CD4-positive, alpha-beta T cell (primary cell): ENCODE measurements at regions not wholly inside any gene's neighbourhood (a gene's known extent, or its start where the extent isn't known, plus 50 kb on each side); places are given as distances from the start of the nearest gene placed in this dataset.

Source experiments
- ATAC-seq: fragments of 200-7000 bp; cut with Tn5 transposase; one replicate; pipeline ENCODE4 v1.10.0; 2022; ENCODE audit warnings: mild to moderate bottlenecking; ENCODE audit not compliant: poor library complexity
- CTCF ChIA-PET: fragments of 350-600 bp; sonication (Branson Sonifier 250); formaldehyde crosslinking; loops from one replicate; lab custom pipeline; 2021; ENCODE audit warnings: antibody characterized with exemption, inconsistent platforms; lab: Charles Lee
- POLR2A ChIA-PET: fragments of 350-600 bp; sonication (Branson Sonifier 250); formaldehyde crosslinking; loops from one replicate; lab custom pipeline; 2021; ENCODE audit warnings: antibody characterized with exemption, inconsistent platforms; lab: Charles Lee
- DNase-seq, 14 experiments: peaks; one replicate each; pipeline ENCODE4 v3.0.0-alpha.2; 2013 to 2020; ENCODE audit warnings: mixed read lengths in 2 of 14
- H3K27ac ChIP-seq, 2 donors: one replicate each; pipeline versions ENCODE4 v1.5.1 to v1.7.0; 2013; ENCODE audit warnings: low read length in 2 of 2, low read depth in 1 of 2, mild to moderate bottlenecking in 1 of 2
- H3K27me3 ChIP-seq, 2 experiments: 1 replicate in 1 of 2; 2 replicates in 1 of 2; pipeline versions ENCODE4 v1.6.1 to v1.7.0; 2013; ENCODE audit warnings: low read length in 2 of 2, control low read depth in 1 of 2, mild to moderate bottlenecking in 1 of 2, moderate library complexity in 1 of 2; ENCODE audit not compliant: insufficient read depth in 2 of 2, control insufficient read depth in 1 of 2
- H3K36me3 ChIP-seq: one replicate; pipeline ENCODE4 v1.6.1; 2013; ENCODE audit warnings: low read length, control low read depth; ENCODE audit not compliant: insufficient read depth
- H3K4me1 ChIP-seq: one replicate; pipeline ENCODE4 v1.6.1; 2013; ENCODE audit warnings: low read length, control low read depth; ENCODE audit not compliant: insufficient read depth
- H3K4me3 ChIP-seq: one replicate; pipeline ENCODE4 v1.5.1; 2013; ENCODE audit warnings: mild to moderate bottlenecking, low read length, moderate library complexity
- H3K9me3 ChIP-seq, 2 experiments: 1 replicate in 1 of 2; 2 replicates in 1 of 2; pipeline versions ENCODE4 v1.6.1 to v1.7.0; 2013; ENCODE audit warnings: low read length in 2 of 2, mild to moderate bottlenecking in 2 of 2, control low read depth in 1 of 2, moderate library complexity in 1 of 2; ENCODE audit not compliant: control insufficient read depth in 1 of 2, insufficient read depth in 1 of 2
- H3K27ac Mint-ChIP-seq: one replicate; pipeline ENCODE4 v1.8.0; 2020; ENCODE audit warnings: mixed read lengths
- H3K27me3 Mint-ChIP-seq: one replicate; pipeline ENCODE4 v1.8.0; 2021; ENCODE audit warnings: mixed read lengths
- H3K36me3 Mint-ChIP-seq: one replicate; pipeline ENCODE4 v1.8.0; 2021; ENCODE audit warnings: low read depth, mixed read lengths
- H3K4me1 Mint-ChIP-seq: one replicate; pipeline ENCODE4 v1.8.0; 2021; ENCODE audit warnings: low read depth, mixed read lengths
- H3K4me3 Mint-ChIP-seq: one replicate; pipeline ENCODE4 v1.8.0; 2020; ENCODE audit warnings: mild to moderate bottlenecking, mixed read lengths
- H3K9me3 Mint-ChIP-seq: one replicate; pipeline ENCODE4 v1.8.0; 2020; ENCODE audit warnings: mixed read lengths
- CTCF ChIP-seq: fragments of 200-600 bp; IDR thresholded peaks from one replicate; pipeline ENCODE4 v1.8.0; 2022; ENCODE audit warnings: antibody characterized with exemption, mild to moderate bottlenecking
- intact Hi-C, 2 experiments: fragments of 100-400 bp; cut with DNase I in 1 of 2; cut with micrococcal nuclease in 1 of 2; formaldehyde crosslinking; loops; one replicate each; pipeline versions ENCODE4 v1.15.1 to v1.9.0; 2023 to 2025; cut with DNase I, micrococcal nuclease

DNA sequence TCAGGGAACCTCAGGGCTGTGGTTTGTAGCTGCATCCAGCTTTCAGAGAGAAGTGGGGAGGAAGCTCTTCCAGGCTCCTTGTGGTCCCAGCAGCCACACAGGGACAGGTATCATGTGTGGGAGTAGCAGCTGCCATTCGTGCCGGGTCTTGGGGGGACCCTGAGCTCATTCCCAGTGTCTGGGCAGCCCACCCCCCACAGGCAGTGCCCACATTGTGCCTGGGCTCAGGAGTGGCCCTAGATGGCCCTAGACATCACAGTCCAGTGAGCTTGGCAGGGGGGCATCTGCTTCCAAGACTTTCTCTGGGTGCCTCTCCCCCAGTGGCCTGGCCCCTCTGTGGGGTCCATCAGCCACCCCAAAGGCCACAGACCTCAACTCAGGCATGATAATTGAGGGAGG lies 619.7 kb downstream of the BRD1 start:
- Histone ChIP-seq H3K9me3 (peaks cover 0 to 21% of the 10 kb centered on the region in 2 experiments), H3K4me3 (no peak overlapping the region), H3K4me1 (no peaks in the 10 kb centered on the region), H3K27ac (no peak overlapping the region), H3K27me3 (no peaks in the 10 kb centered on the region), H3K36me3 (no peaks in the 10 kb centered on the region)
- ATAC-seq (no peak), DNase-seq (no peak)
- H3K27ac Mint-ChIP-seq: no peak overlapping the region
- intact Hi-C loops: no loop called here
- POLR2A ChIA-PET: no interaction called here
- H3K9me3 Mint-ChIP-seq: no peaks in the 10 kb centered on the region
- no peaks in the 10 kb centered on the region for H3K4me1 Mint-ChIP-seq
- no peak overlapping the region for H3K4me3 Mint-ChIP-seq
- peaks cover 12% of the 10 kb centered on the region for H3K27me3 Mint-ChIP-seq
- TF ChIP-seq CTCF: no peak
- no peaks in the 10 kb centered on the region for H3K36me3 Mint-ChIP-seq
- CTCF ChIA-PET: no interaction called here

DNA sequence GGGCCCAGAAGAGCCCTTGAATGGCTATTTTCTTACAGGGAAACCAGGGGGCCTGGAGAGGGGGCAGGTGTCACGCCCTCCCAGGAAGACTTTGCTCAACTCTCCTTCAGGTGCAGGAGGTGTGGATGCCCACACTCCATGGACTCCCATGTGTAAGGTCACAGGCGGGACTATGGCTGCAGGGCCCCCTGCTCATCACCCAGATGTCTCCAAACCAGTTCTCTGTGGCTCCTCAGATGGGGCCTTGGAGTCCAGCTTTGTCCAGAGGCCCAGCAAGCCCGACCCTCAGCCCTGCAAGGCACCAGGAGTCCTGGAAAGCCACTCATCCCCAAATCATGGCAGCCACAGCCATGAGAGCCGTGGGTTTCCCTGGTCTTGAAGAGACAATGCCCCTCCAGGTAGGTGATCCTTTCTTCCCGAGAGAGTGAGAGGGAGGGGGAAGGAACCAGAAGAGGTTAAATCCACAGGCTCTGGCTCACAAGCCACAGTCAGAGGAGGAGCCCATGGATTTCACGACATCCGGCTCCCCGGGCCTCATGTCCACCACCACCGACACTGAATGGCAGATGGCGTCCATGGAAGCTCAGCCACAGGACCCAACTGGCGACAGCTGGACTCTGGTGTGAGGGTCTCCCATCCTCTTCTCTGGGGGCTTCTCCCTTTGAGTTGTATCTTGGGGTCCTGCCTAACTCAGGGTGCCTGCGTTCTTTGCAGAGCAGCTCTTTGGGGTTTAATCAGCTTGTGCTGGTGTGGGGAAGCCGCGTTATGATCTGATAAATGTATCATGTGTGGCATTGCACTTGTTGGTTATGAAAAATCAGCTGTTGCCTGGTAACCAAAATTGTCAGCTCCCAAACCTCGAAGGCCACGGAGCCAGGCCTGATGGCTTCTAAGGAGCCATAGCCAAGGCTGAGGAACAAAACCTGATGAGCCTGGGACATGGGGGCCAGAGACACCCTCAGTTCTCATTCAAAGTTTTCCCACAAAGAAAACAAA lies 620.4 kb downstream of the BRD1 start:
- no peak for TF ChIP-seq CTCF
- H3K4me3 ChIP-seq: no peak overlapping the region
- peaks cover 0 to 20% of the 10 kb centered on the region in 2 experiments for H3K9me3 ChIP-seq
- no peak overlapping the region for H3K27ac Mint-ChIP-seq
- H3K4me1 Mint-ChIP-seq: no peaks in the 10 kb centered on the region
- no peak overlapping the region for H3K27ac ChIP-seq
- H3K27me3 ChIP-seq: no peaks in the 10 kb centered on the region
- ChIA-PET CTCF (no interaction called here), POLR2A (no interaction called here)
- H3K4me1 ChIP-seq: no peaks in the 10 kb centered on the region
- intact Hi-C loops: no loop called here
- H3K36me3 ChIP-seq: no peaks in the 10 kb centered on the region
- no peaks in the 10 kb centered on the region for H3K36me3 Mint-ChIP-seq
- H3K4me3 Mint-ChIP-seq: no peak overlapping the region
- H3K9me3 Mint-ChIP-seq: no peaks in the 10 kb centered on the region
- DNase-seq (no peak), ATAC-seq (no peak)
- H3K27me3 Mint-ChIP-seq: peaks cover 12% of the 10 kb centered on the region

- Histone ChIP-seq H3K36me3 (no peaks in the 10 kb centered on the region), H3K4me1 (no peaks in the 10 kb centered on the region), H3K9me3 (peaks cover 0 to 20% of the 10 kb centered on the region in 2 experiments), H3K27ac (no peak overlapping the region), H3K4me3 (no peak overlapping the region), H3K27me3 (no peaks in the 10 kb centered on the region)
- peaks cover 12% of the 10 kb centered on the region for H3K27me3 Mint-ChIP-seq
- H3K36me3 Mint-ChIP-seq: no peaks in the 10 kb centered on the region
- TF ChIP-seq CTCF: no peak
- H3K4me3 Mint-ChIP-seq: no peak overlapping the region
- intact Hi-C loops: no loop called here
- ATAC-seq (no peak), DNase-seq (no peak)
- H3K4me1 Mint-ChIP-seq: no peaks in the 10 kb centered on the region
- no peaks in the 10 kb centered on the region for H3K9me3 Mint-ChIP-seq
- no peak overlapping the region for H3K27ac Mint-ChIP-seq
- CTCF ChIA-PET: no interaction called here
- POLR2A ChIA-PET: no interaction called here
These were observed 621.4 kb downstream of the BRD1 start for GRCh38 chr22:49206281-49206680.
